ENCODE measurements at regions not wholly inside any gene's neighbourhood (a gene's known extent, or its start where the extent isn't known, plus 50 kb on each side); places are given as distances from the start of the nearest gene placed in this dataset.

DNA sequence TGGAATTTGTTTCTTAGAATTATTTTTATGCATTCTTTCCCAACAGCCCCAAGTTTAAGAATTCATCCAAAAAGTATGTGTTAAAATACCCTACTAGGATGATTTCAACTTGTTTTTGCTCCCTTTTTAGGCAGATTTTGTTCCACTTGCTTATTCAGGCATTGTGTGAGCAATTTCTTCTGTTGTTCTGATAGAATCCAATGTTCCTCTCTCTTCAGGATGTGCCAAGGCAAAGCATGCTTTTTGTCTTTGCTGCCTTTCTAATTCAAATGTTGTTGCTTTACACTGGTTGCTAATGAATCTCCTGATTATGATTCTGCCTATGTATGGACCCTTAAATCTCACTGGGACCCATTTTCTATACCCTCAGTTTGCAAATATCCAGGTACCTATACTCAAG is 131.2 kb upstream of the ARHGAP42 start:
- TF ChIP-seq CTCF (conservative IDR thresholded peaks at IDR 0.05) = no peak
- no peak for TF ChIP-seq EZH2 (IDR thresholded peaks at IDR 0.05; ENCODE audit: low read depth)
